Loucy (cell line): ENCODE measurements at regions not wholly inside any gene's neighbourhood (a gene's known extent, or its start where the extent isn't known, plus 50 kb on each side); places are given as distances from the start of the nearest gene placed in this dataset.

Experiments used
- H2AFZ ChIP-seq: fragments of 200-600 bp; sonication (generic); 2 replicates; pipeline ENCODE4 v1.6.0; 2016; ENCODE audit warnings: antibody characterized with exemption, mild to moderate bottlenecking, low read length, moderate library complexity
- H3F3A ChIP-seq: fragments of 200-600 bp; 2 replicates; pipeline ENCODE4 v1.6.0; 2016; ENCODE audit warnings: antibody characterized with exemption, low read depth, mild to moderate bottlenecking
- H3K27me3 ChIP-seq: fragments of 200-600 bp; sonication (generic); 2 replicates; pipeline ENCODE4 v1.6.1; 2014; ENCODE audit warnings: low read length, mild to moderate bottlenecking; ENCODE audit not compliant: insufficient read depth, poor library complexity, severe bottlenecking
- H3K36me3 ChIP-seq: fragments of 200-600 bp; sonication (generic); 2 replicates; pipeline ENCODE4 v1.6.1; 2016; ENCODE audit warnings: low read length; ENCODE audit not compliant: insufficient read depth
- H3K4me1 ChIP-seq: fragments of 200-600 bp; sonication (generic); 2 replicates; pipeline ENCODE4 v1.5.1; 2014; ENCODE audit warnings: low read length, mild to moderate bottlenecking; ENCODE audit not compliant: insufficient read depth, poor library complexity, severe bottlenecking
- H3K4me2 ChIP-seq: fragments of 200-600 bp; sonication (generic); 2 replicates; pipeline ENCODE4 v1.6.0; 2014; ENCODE audit warnings: antibody characterized with exemption, low read length, low read depth, mild to moderate bottlenecking; ENCODE audit not compliant: poor library complexity, severe bottlenecking
- H3K4me3 ChIP-seq: fragments of 200-600 bp; sonication (generic); 2 replicates; pipeline ENCODE4 v1.5.1; 2014; ENCODE audit warnings: low read length, mild to moderate bottlenecking, mixed read lengths; ENCODE audit not compliant: poor library complexity, severe bottlenecking
- H3K79me2 ChIP-seq: fragments of 200-600 bp; sonication (generic); 2 replicates; pipeline ENCODE4 v1.6.1; 2014; ENCODE audit warnings: low read length; ENCODE audit not compliant: insufficient read depth
- H3K9ac ChIP-seq: fragments of 200-600 bp; sonication (generic); 2 replicates; pipeline ENCODE4 v1.6.0; 2014; ENCODE audit warnings: mild to moderate bottlenecking, low read depth, low read length, moderate library complexity; ENCODE audit not compliant: poor library complexity, severe bottlenecking
- H3K9me2 ChIP-seq: fragments of 200-600 bp; sonication (generic); replicated peaks from 2 replicates; pipeline ENCODE4 v1.6.1; 2016; ENCODE audit warnings: low read depth, low read length, mixed read lengths
- H3K9me3 ChIP-seq: fragments of 200-600 bp; sonication (generic); 2 replicates; pipeline ENCODE4 v1.6.1; 2014; ENCODE audit warnings: mild to moderate bottlenecking, antibody characterized with exemption, low read length, low read depth; ENCODE audit not compliant: insufficient read depth
- H4K20me1 ChIP-seq: fragments of 200-600 bp; sonication (generic); 2 replicates; pipeline ENCODE4 v1.6.0; 2014; ENCODE audit warnings: antibody characterized with exemption, low read length, mild to moderate bottlenecking; ENCODE audit not compliant: insufficient read depth, poor library complexity, severe bottlenecking
- EZH2phosphoT487 ChIP-seq: fragments of 200-600 bp; IDR thresholded peaks from 2 replicates; pipeline ENCODE4 v1.6.1; 2018; ENCODE audit warnings: antibody characterized with exemption, mild to moderate bottlenecking, moderate library complexity, borderline replicate concordance
- TF ChIP-seq, protein P1 (sequence below): fragments of 200-600 bp; sonication (generic); conservative IDR thresholded peaks from 2 replicates; pipeline ENCODE4 v1.5.1; 2014; ENCODE audit warnings: mild to moderate bottlenecking, antibody characterized with exemption, low read length

DNA sequence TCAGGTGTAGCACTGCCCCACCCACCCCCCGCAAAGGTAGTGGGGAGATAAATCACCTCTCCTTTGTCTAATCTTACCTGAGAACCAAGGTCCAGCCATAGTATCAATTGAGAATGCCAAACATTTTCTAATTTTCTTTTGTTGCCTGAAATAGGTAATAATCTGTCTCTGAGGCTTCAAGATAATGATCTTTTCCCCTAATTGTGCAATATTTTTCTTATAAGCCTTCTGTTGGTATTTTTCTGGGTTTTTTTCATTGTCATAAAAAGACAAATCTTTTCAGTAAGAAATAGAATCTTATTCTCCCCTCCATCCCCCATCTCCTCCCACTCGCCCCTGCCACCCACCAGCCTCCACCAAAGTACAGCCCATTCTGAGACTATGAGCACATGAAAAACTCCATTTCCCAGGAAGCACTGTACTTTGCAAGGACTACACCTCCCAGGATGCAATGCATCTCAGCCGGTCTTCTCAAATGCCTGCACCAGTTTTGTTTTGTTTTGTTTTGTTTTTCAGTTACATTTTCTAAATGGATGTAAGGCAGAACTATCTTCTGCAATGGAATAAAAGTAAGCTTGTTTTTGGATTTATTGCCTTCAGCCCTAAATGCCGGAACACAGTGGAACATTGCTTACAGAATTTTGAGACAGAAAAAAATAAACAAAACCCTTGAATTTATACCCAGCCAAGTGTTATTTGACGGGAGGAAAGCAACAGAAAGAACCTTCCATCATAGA is 268.0 kb downstream of the TFAP2A start:
- no peaks in the 10 kb centered on the region for H3K9me2 ChIP-seq
- H2AFZ ChIP-seq, result peak overlapping the region; percentile 84
- TF ChIP-seq, protein P1, sequence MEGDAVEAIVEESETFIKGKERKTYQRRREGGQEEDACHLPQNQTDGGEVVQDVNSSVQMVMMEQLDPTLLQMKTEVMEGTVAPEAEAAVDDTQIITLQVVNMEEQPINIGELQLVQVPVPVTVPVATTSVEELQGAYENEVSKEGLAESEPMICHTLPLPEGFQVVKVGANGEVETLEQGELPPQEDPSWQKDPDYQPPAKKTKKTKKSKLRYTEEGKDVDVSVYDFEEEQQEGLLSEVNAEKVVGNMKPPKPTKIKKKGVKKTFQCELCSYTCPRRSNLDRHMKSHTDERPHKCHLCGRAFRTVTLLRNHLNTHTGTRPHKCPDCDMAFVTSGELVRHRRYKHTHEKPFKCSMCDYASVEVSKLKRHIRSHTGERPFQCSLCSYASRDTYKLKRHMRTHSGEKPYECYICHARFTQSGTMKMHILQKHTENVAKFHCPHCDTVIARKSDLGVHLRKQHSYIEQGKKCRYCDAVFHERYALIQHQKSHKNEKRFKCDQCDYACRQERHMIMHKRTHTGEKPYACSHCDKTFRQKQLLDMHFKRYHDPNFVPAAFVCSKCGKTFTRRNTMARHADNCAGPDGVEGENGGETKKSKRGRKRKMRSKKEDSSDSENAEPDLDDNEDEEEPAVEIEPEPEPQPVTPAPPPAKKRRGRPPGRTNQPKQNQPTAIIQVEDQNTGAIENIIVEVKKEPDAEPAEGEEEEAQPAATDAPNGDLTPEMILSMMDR, result no peak
- no peak for TF ChIP-seq EZH2phosphoT487
- no peaks in the 10 kb centered on the region for H3K4me1 ChIP-seq
- H3K4me2 ChIP-seq, result peak overlapping the region; percentile 57
- H4K20me1 ChIP-seq, result no peaks in the 10 kb centered on the region
- H3F3A ChIP-seq, result no peaks in the 10 kb centered on the region
- no peaks in the 10 kb centered on the region for H3K27me3 ChIP-seq
- no peaks in the 10 kb centered on the region for H3K79me2 ChIP-seq
- H3K9ac ChIP-seq, result peak overlapping the region; percentile 56
- no peaks in the 10 kb centered on the region for H3K36me3 ChIP-seq
- H3K4me3 ChIP-seq, result peak overlapping the region; percentile 69
- no peaks in the 10 kb centered on the region for H3K9me3 ChIP-seq

DNA sequence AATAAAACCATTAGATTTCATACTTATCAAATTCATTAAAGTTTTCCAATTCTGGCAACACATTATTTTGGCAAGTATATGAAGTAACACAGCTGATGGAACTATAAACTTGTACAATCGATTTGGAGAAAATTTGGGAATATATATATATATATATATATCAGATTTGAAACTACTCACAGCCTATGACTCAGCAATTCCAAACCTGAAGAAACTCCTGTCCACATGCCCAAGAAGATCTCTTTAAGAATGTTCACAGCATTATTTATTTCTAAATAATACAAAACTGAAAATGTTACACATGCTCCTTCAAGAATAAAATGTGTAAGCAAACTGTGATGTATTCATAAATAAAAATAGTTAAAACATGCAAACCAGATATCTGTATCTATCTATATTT is 270.1 kb downstream of the TFAP2A start:
- H3K4me3 ChIP-seq, result no peak overlapping the region
- H3K9me3 ChIP-seq, result no peaks in the 10 kb centered on the region
- no peaks in the 10 kb centered on the region for H3K4me1 ChIP-seq
- no peak overlapping the region for H2AFZ ChIP-seq
- TF ChIP-seq, protein P1, result no peak
- no peak for TF ChIP-seq EZH2phosphoT487
- no peak overlapping the region for H3K9ac ChIP-seq
- H3K9me2 ChIP-seq, result no peaks in the 10 kb centered on the region
- no peak overlapping the region for H3K4me2 ChIP-seq
- no peaks in the 10 kb centered on the region for H4K20me1 ChIP-seq
- H3K79me2 ChIP-seq, result no peaks in the 10 kb centered on the region
- H3F3A ChIP-seq, result no peaks in the 10 kb centered on the region
- no peaks in the 10 kb centered on the region for H3K27me3 ChIP-seq
- no peaks in the 10 kb centered on the region for H3K36me3 ChIP-seq

DNA sequence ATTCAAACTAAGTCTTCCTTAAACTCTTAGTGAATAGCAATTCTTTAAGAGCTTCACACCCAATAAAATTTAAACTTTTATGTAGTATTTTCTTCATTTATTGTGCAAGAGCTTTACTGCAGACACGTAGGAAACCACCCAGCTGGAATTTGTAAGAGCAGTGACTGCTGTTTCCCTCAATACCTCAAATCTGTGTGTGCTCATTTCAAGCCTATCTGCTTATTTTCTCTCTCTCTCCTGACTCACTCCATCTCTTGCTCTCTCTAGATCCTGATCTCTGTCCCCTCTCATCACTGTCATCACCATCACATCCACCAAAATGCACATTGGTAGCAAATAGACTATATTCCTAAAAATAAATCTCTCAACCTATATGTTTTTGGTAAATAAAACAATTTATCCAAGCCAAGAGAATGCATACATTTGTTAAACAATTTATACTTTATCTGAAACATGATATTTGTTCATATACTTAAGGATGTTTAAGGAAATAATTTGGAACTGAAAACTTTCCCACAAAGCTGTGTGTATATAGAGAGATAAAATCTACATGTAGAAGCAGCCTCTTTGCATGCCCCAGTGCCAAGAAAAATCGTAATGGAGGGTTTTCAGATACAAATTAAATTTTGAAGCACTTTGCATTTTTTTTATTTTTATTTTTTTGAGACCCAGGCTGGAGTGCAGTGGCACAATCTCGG is 273.0 kb downstream of the TFAP2A start:
- Histone ChIP-seq H3K9me2 (no peaks in the 10 kb centered on the region), H3K9ac (no peak overlapping the region), H3K27me3 (no peaks in the 10 kb centered on the region), H3K4me1 (no peaks in the 10 kb centered on the region), H3K4me3 (no peak overlapping the region), H3K36me3 (no peaks in the 10 kb centered on the region), H3K79me2 (no peaks in the 10 kb centered on the region), H3F3A (no peaks in the 10 kb centered on the region), H3K4me2 (no peak overlapping the region), H2AFZ (no peak overlapping the region), H4K20me1 (no peaks in the 10 kb centered on the region), H3K9me3 (no peaks in the 10 kb centered on the region)
- TF ChIP-seq, protein P1, result no peak
- no peak for TF ChIP-seq EZH2phosphoT487
